GM23338 (cell line): ENCODE measurements at regions not wholly inside any gene's neighbourhood (a gene's known extent, or its start where the extent isn't known, plus 50 kb on each side); places are given as distances from the start of the nearest gene placed in this dataset.

ENCODE experiments used
- ATAC-seq: fragments of 200-7000 bp; cut with Tn5 transposase; 3 replicates; pipeline ENCODE4 v1.9.1; 2020
- DNase-seq: peaks from one replicate; pipeline ENCODE4 v3.0.0-alpha.2; 2015; ENCODE audit warnings: low spot score
- H2AFZ ChIP-seq: fragments of 200-600 bp; sonication (generic); 2 replicates; pipeline ENCODE4 v1.8.0; 2016; ENCODE audit warnings: antibody characterized with exemption, mild to moderate bottlenecking, moderate library complexity
- H3F3A ChIP-seq: fragments of 200-600 bp; sonication (generic); replicated peaks from 2 replicates; pipeline ENCODE4 v1.8.0; 2017; ENCODE audit warnings: antibody characterized with exemption, mixed run types, low read depth
- H3K27ac ChIP-seq: fragments of 200-600 bp; sonication (generic); 2 replicates; pipeline ENCODE4 v1.6.1; 2016; ENCODE audit warnings: low read depth
- H3K27me3 ChIP-seq: fragments of 200-600 bp; sonication (generic); 2 replicates; pipeline ENCODE4 v1.8.0; 2016; ENCODE audit warnings: mild to moderate bottlenecking, mixed run types, moderate library complexity; ENCODE audit not compliant: insufficient read depth
- H3K36me3 ChIP-seq: fragments of 200-600 bp; sonication (generic); 2 replicates; pipeline ENCODE4 v1.8.0; 2016; ENCODE audit warnings: mild to moderate bottlenecking; ENCODE audit not compliant: insufficient read depth
- H3K4me1 ChIP-seq: fragments of 200-600 bp; sonication (generic); 2 replicates; pipeline ENCODE4 v1.8.0; 2016; ENCODE audit warnings: mild to moderate bottlenecking, moderate library complexity; ENCODE audit not compliant: insufficient read depth
- H3K4me2 ChIP-seq: fragments of 200-600 bp; sonication (generic); 2 replicates; pipeline ENCODE4 v1.7.1; 2017; ENCODE audit warnings: mixed run types
- H3K4me3 ChIP-seq: fragments of 200-600 bp; sonication (generic); 2 replicates; pipeline ENCODE4 v1.6.1; 2016; ENCODE audit warnings: mixed run types
- H3K79me2 ChIP-seq: fragments of 200-600 bp; sonication (generic); replicated peaks from 2 replicates; pipeline ENCODE4 v1.8.0; 2017; ENCODE audit warnings: mild to moderate bottlenecking; ENCODE audit not compliant: insufficient read depth
- H3K9me2 ChIP-seq: fragments of 200-600 bp; sonication (generic); 2 replicates; pipeline ENCODE4 v1.8.0; 2017; ENCODE audit not compliant: insufficient read depth
- H4K20me1 ChIP-seq: fragments of 200-600 bp; sonication (generic); replicated peaks from 2 replicates; pipeline ENCODE4 v1.8.0; 2017; ENCODE audit warnings: mild to moderate bottlenecking; ENCODE audit not compliant: insufficient read depth
- H3K27ac Mint-ChIP-seq: 2 replicates; pipeline ENCODE4 v1.8.0; 2020; ENCODE audit warnings: inconsistent platforms, mild to moderate bottlenecking, moderate library complexity, mixed read lengths
- H3K27me3 Mint-ChIP-seq: 3 replicates; pipeline ENCODE4 v1.8.0; 2022; ENCODE audit warnings: low read depth, mild to moderate bottlenecking, moderate library complexity, mixed read lengths, inconsistent platforms; ENCODE audit not compliant: insufficient read depth, poor library complexity
- H3K36me3 Mint-ChIP-seq: 3 replicates; pipeline ENCODE4 v1.8.0; 2021; ENCODE audit warnings: low read depth, mild to moderate bottlenecking, inconsistent platforms, moderate library complexity, mixed read lengths
- H3K4me1 Mint-ChIP-seq: 3 replicates; pipeline ENCODE4 v1.8.0; 2020; ENCODE audit warnings: mild to moderate bottlenecking, inconsistent platforms, mixed read lengths
- H3K4me3 Mint-ChIP-seq: 3 replicates; pipeline ENCODE4 v1.8.0; 2021; ENCODE audit warnings: moderate library complexity, mild to moderate bottlenecking, inconsistent platforms, mixed read lengths
- H3K9me3 Mint-ChIP-seq: 3 replicates; pipeline ENCODE4 v1.8.0; 2020; ENCODE audit warnings: moderate library complexity, mild to moderate bottlenecking, inconsistent platforms, mixed read lengths
- CREB1 ChIP-seq: fragments of 250-450 bp; sonication (Bioruptor Pico); IDR thresholded peaks from 2 replicates; pipeline ENCODE4 v1.5.0; 2020; ENCODE audit warnings: low read depth, mild to moderate bottlenecking, moderate library complexity
- CTCF ChIP-seq, 2 experiments: fragments of 200-600 bp in 1 of 2; sonication (generic) in 1 of 2; conservative IDR thresholded peaks; 2 replicates each; pipeline versions ENCODE4 v1.5.1 to v1.6.1; 2016 to 2017; ENCODE audit warnings: antibody characterized with exemption in 2 of 2, low read depth in 2 of 2, mild to moderate bottlenecking in 2 of 2, moderate library complexity in 1 of 2
- ETS1 ChIP-seq: IDR thresholded peaks from 2 replicates; pipeline ENCODE4 v1.6.1; 2016; ENCODE audit warnings: antibody characterized with exemption
- EZH2 ChIP-seq: fragments of 200-600 bp; sonication (generic); IDR thresholded peaks from one replicate; pipeline ENCODE4 v1.8.0; 2017; ENCODE audit warnings: antibody characterized with exemption, mild to moderate bottlenecking, low read depth; ENCODE audit not compliant: unreplicated experiment
- EZH2phosphoT487 ChIP-seq: fragments of 200-600 bp; sonication (generic); IDR thresholded peaks from one replicate; pipeline ENCODE4 v1.8.1; 2018; ENCODE audit warnings: antibody characterized with exemption; ENCODE audit not compliant: unreplicated experiment
- JUNB ChIP-seq: IDR thresholded peaks from one replicate; pipeline ENCODE4 v1.6.1; 2016; ENCODE audit warnings: antibody characterized with exemption; ENCODE audit not compliant: unreplicated experiment
- NANOG ChIP-seq: IDR thresholded peaks from 2 replicates; pipeline ENCODE4 v1.6.1; 2016; ENCODE audit warnings: antibody characterized with exemption, borderline replicate concordance
- POLR2AphosphoS5 ChIP-seq: IDR thresholded peaks from 2 replicates; pipeline ENCODE4 v1.6.1; 2016; ENCODE audit warnings: antibody characterized with exemption, low read depth
- REST ChIP-seq: IDR thresholded peaks from one replicate; pipeline ENCODE4 v1.6.1; 2018; ENCODE audit warnings: antibody characterized with exemption; ENCODE audit not compliant: unreplicated experiment
- STAT1 ChIP-seq: IDR thresholded peaks from one replicate; pipeline ENCODE4 v1.6.1; 2016; ENCODE audit warnings: antibody characterized with exemption; ENCODE audit not compliant: unreplicated experiment
- ZNF114 ChIP-seq: fragments of 250-450 bp; sonication (Bioruptor Pico); IDR thresholded peaks from 2 replicates; pipeline ENCODE4 v1.5.0; 2020; ENCODE audit warnings: mild to moderate bottlenecking, moderate library complexity
- ZNF331 ChIP-seq: fragments of 250-450 bp; sonication (Bioruptor Pico); IDR thresholded peaks from 2 replicates; pipeline ENCODE4 v1.5.0; 2020; ENCODE audit warnings: low read depth, mild to moderate bottlenecking, moderate library complexity
- ZNF462 ChIP-seq: fragments of 250-450 bp; sonication (Bioruptor Pico); IDR thresholded peaks from 2 replicates; pipeline ENCODE4 v1.5.0; 2020; ENCODE audit warnings: mild to moderate bottlenecking, moderate library complexity

GRCh38 chr5:156254196-156254595 is 72.8 kb upstream of the SGCD start:
- Histone ChIP-seq H3K27me3 (no peaks in the 10 kb centered on the region), H3K27ac (no peak overlapping the region), H3K9me2 (no peaks in the 10 kb centered on the region), H3K36me3 (no peaks in the 10 kb centered on the region), H3K4me1 (no peaks in the 10 kb centered on the region), H3K79me2 (no peaks in the 10 kb centered on the region), H2AFZ (no peak overlapping the region), H3F3A (no peaks in the 10 kb centered on the region), H3K4me2 (no peak overlapping the region), H4K20me1 (no peaks in the 10 kb centered on the region), H3K4me3 (no peak overlapping the region)
- no peak for TF ChIP-seq POLR2AphosphoS5
- no peak for TF ChIP-seq ZNF331 (CRISPR knock-in tag)
- no peak for TF ChIP-seq STAT1
- no peak for TF ChIP-seq CTCF (conservative IDR thresholded peaks at IDR 0.05; ENCODE audit: low read depth in 2 of 2)
- no peak for TF ChIP-seq CREB1 (CRISPR knock-in tag)
- TF ChIP-seq REST, result no peak
- no peak for TF ChIP-seq ETS1
- TF ChIP-seq EZH2phosphoT487, result no peak
- TF ChIP-seq NANOG, result no peak
- no peak for TF ChIP-seq ZNF462 (CRISPR knock-in tag)
- TF ChIP-seq EZH2, result no peak
- TF ChIP-seq JUNB, result no peak
- no peak for TF ChIP-seq ZNF114 (CRISPR knock-in tag)
- Mint-ChIP-seq H3K4me3 (no peak overlapping the region), H3K27ac (no peak overlapping the region), H3K4me1 (no peaks in the 10 kb centered on the region), H3K36me3 (no peaks in the 10 kb centered on the region), H3K27me3 (no peaks in the 10 kb centered on the region), H3K9me3 (no peaks in the 10 kb centered on the region; the same call in 2 of the 3 replicates)
- DNase-seq, result no peak
- ATAC-seq, result no peak
